ENCODE measurements at regions not wholly inside any gene's neighbourhood (a gene's known extent, or its start where the extent isn't known, plus 50 kb on each side); places are given as distances from the start of the nearest gene placed in this dataset.

- TF ChIP-seq BHLHE40 (IDR thresholded peaks at IDR 0.05; ENCODE audit: borderline replicate concordance) (no peak), SUZ12 (IDR thresholded peaks at IDR 0.05) (no peak), FOXM1 (IDR thresholded peaks at IDR 0.05; ENCODE audit: borderline replicate concordance) (no peak)
Observed at GRCh38 chr3:104788807-104789206, 577.9 kb upstream of the ALCAM start.

Data from HEK293T (cell line).